ENCODE measurements at regions not wholly inside any gene's neighbourhood (a gene's known extent, or its start where the extent isn't known, plus 50 kb on each side); places are given as distances from the start of the nearest gene placed in this dataset.
"Not testable (repeated sequence)": the region's sequence is repeated elsewhere in the genome, so short reads cannot be mapped to it uniquely, and the experiment has no call there.

GRCh38 chr3:21013566-21013965 lies 737.4 kb downstream of the ZNF385D start:
- intact Hi-C loops (cut with DNase I) = no loop called here
- DNase-seq (no peak), ATAC-seq (no peak)
- H3K27me3 ChIP-seq = no peaks in the 10 kb centered on the region
- peaks cover 0 to 32% of the 10 kb centered on the region in 2 donors for H3K9me3 ChIP-seq
- TF ChIP-seq CTCF (IDR thresholded peaks at IDR 0.05) = no peak
- H3K4me1 ChIP-seq = no peaks in the 10 kb centered on the region
- no peak overlapping the region for H3K27ac ChIP-seq
- H3K4me3 ChIP-seq = no peak overlapping the region
- H3K36me3 ChIP-seq = no peaks in the 10 kb centered on the region

GRCh38 chr3:20999661-21000060 lies 751.3 kb downstream of the ZNF385D start:
- TF ChIP-seq CTCF (IDR thresholded peaks at IDR 0.05) = no peak
- no peak for DNase-seq
- no peak overlapping the region for H3K4me3 ChIP-seq

GRCh38 chr3:20997183-20997582 lies 753.8 kb downstream of the ZNF385D start:
- no peaks in the 10 kb centered on the region for H3K36me3 ChIP-seq
- no peak for TF ChIP-seq CTCF (IDR thresholded peaks at IDR 0.05)
- intact Hi-C loops (cut with DNase I) = no loop called here
- H3K27ac ChIP-seq = no peak overlapping the region
- no peaks in the 10 kb centered on the region for H3K9me3 ChIP-seq
- ATAC-seq (no peak), DNase-seq (no peak)
- H3K4me3 ChIP-seq = no peak overlapping the region
- no peaks in the 10 kb centered on the region for H3K27me3 ChIP-seq
- H3K4me1 ChIP-seq = no peaks in the 10 kb centered on the region

More at GRCh38 chr3:20999661-21000060, 751.3 kb downstream of the ZNF385D start:
- H3K9me3 ChIP-seq = no peaks in the 10 kb centered on the region
- H3K27me3 ChIP-seq = no peaks in the 10 kb centered on the region
- no peaks in the 10 kb centered on the region for H3K4me1 ChIP-seq
- ATAC-seq = no peak
- intact Hi-C loops (cut with DNase I) = no loop called here
- H3K27ac ChIP-seq = no peak overlapping the region
- H3K36me3 ChIP-seq = no peaks in the 10 kb centered on the region

- ATAC-seq = no peak
- H3K27ac ChIP-seq = no peak overlapping the region
- no peak for TF ChIP-seq CTCF (IDR thresholded peaks at IDR 0.05)
Measured at GRCh38 chr3:20990896-20991295, 760.1 kb downstream of the ZNF385D start.

GRCh38 chr3:20989653-20990052 lies 761.4 kb downstream of the ZNF385D start:
- ATAC-seq; H3K36me3 ChIP-seq; H3K4me3 ChIP-seq; H3K9me3 ChIP-seq; H3K27ac ChIP-seq; H3K27me3 ChIP-seq; H3K4me1 ChIP-seq; DNase-seq; intact Hi-C loops (cut with DNase I): not testable (repeated sequence)

More at GRCh38 chr3:20990896-20991295, 760.1 kb downstream of the ZNF385D start:
- intact Hi-C loops (cut with DNase I) = no loop called here
- no peak for DNase-seq
- peaks cover 0 to 3% of the 10 kb centered on the region in 2 donors for H3K9me3 ChIP-seq
- H3K27me3 ChIP-seq = no peaks in the 10 kb centered on the region
- H3K36me3 ChIP-seq = no peaks in the 10 kb centered on the region
- no peak overlapping the region for H3K4me3 ChIP-seq
- no peaks in the 10 kb centered on the region for H3K4me1 ChIP-seq

GRCh38 chr3:20984594-20985205 lies 766.3 kb downstream of the ZNF385D start:
- ATAC-seq = no peak
- Histone ChIP-seq H3K27ac (no peak overlapping the region), H3K9me3 (peaks cover 0 to 3% of the 10 kb centered on the region in 2 donors), H3K4me3 (no peak overlapping the region), H3K36me3 (no peaks in the 10 kb centered on the region), H3K27me3 (no peaks in the 10 kb centered on the region), H3K4me1 (no peaks in the 10 kb centered on the region)
- intact Hi-C loops (cut with DNase I) = no loop called here
- no peak for TF ChIP-seq CTCF (IDR thresholded peaks at IDR 0.05)
- no peak for DNase-seq

Measured in left lung (tissue), 4 donors.